MM.1S (cell line): ENCODE measurements at regions not wholly inside any gene's neighbourhood (a gene's known extent, or its start where the extent isn't known, plus 50 kb on each side); places are given as distances from the start of the nearest gene placed in this dataset.

Experiments used
- CTCF ChIP-seq: fragments of 300-600 bp; sonication (generic); IDR thresholded peaks from 2 replicates; pipeline ENCODE4 v1.5.1; 2016; ENCODE audit warnings: antibody characterized with exemption, low read length, mixed read lengths
- EZH2 ChIP-seq: fragments of 300-600 bp; sonication (generic); optimal IDR thresholded peaks from 2 replicates; pipeline ENCODE3; 2017; ENCODE audit warnings: low read depth, mild to moderate bottlenecking, antibody characterized with exemption, low read length, mixed read lengths

- TF ChIP-seq EZH2 (no peak), CTCF (no peak)
These were observed 294.4 kb downstream of the HINT1 start for GRCh38 chr5:130870691-130871090.
